K562 (cell line): ENCODE measurements at regions not wholly inside any gene's neighbourhood (a gene's known extent, or its start where the extent isn't known, plus 50 kb on each side); places are given as distances from the start of the nearest gene placed in this dataset.

Experiments used
- CSDE1 ChIP-seq, 2 experiments: fragments of 450-650 bp; IDR thresholded peaks; 2 replicates each; pipeline ENCODE4 v1.6.1; 2016; ENCODE audit warnings: mild to moderate bottlenecking in 1 of 2
- CXXC5 ChIP-seq: fragments of 250-450 bp; sonication (Bioruptor Pico); IDR thresholded peaks from 2 replicates; pipeline ENCODE4 v1.8.0; 2022; ENCODE audit warnings: inconsistent platforms, mild to moderate bottlenecking, moderate library complexity
- DACH1 ChIP-seq: fragments of 450-650 bp; IDR thresholded peaks from 2 replicates; pipeline ENCODE4 v1.6.1; 2018; ENCODE audit not compliant: partially characterized antibody
- FOXK2 ChIP-seq, 2 experiments: fragments of 450-650 bp; IDR thresholded peaks in 1 of 2; conservative IDR thresholded peaks in 1 of 2; 2 replicates each; pipeline ENCODE4 v1.6.1; 2016; ENCODE audit warnings: low read depth in 2 of 2, mild to moderate bottlenecking in 1 of 2
- FUS ChIP-seq: fragments of 200-400 bp; formaldehyde crosslinking; optimal IDR thresholded peaks from 2 replicates; pipeline ENCODE3; 2017; ENCODE audit warnings: low read depth, low read length
- HDAC2 ChIP-seq: fragments of 450-650 bp; IDR thresholded peaks from 2 replicates; pipeline ENCODE4 v1.6.1; 2016; ENCODE audit warnings: mild to moderate bottlenecking
- HMGN3 ChIP-seq: IDR thresholded peaks from 2 replicates; pipeline ENCODE4 v1.6.1; 2011; ENCODE audit warnings: borderline replicate concordance, low read depth, mild to moderate bottlenecking, mixed read lengths, low read length; ENCODE audit not compliant: insufficient read length; ENCODE audit errors: extremely low read depth
- JUND ChIP-seq, 2 experiments: IDR thresholded peaks; 2 replicates in 1 of 2; 3 replicates in 1 of 2; pipeline ENCODE4 v1.6.1; 2011; ENCODE audit warnings: borderline replicate concordance in 2 of 2, low read depth in 2 of 2, low read length in 2 of 2, improper control_type of control experiment in 1 of 2, missing biosample characterization in 1 of 2, missing genetic modification characterization in 1 of 2, missing genetic modification reagents in 1 of 2
- KAT8 ChIP-seq: fragments of 450-650 bp; IDR thresholded peaks from 2 replicates; pipeline ENCODE4 v1.6.1; 2016; ENCODE audit warnings: low read depth, mild to moderate bottlenecking
- KLF13 ChIP-seq: fragments of 450-650 bp; IDR thresholded peaks from 2 replicates; pipeline ENCODE4 v1.6.1; 2016; ENCODE audit warnings: missing genetic modification characterization, low read depth, mild to moderate bottlenecking, missing compliant biosample characterization, moderate library complexity, borderline replicate concordance
- PCBP2 ChIP-seq: fragments of 200-400 bp; formaldehyde crosslinking; IDR thresholded peaks from 2 replicates; pipeline ENCODE4 v1.6.1; 2018; ENCODE audit warnings: low read length, low read depth, mild to moderate bottlenecking, moderate library complexity; ENCODE audit not compliant: poor library complexity, severe bottlenecking
- PPARD ChIP-seq: fragments of 250-450 bp; sonication (Bioruptor Pico); IDR thresholded peaks from 2 replicates; pipeline ENCODE4 v1.8.0; 2022; ENCODE audit warnings: inconsistent platforms, mild to moderate bottlenecking, moderate library complexity
- PTBP1 ChIP-seq: fragments of 200-400 bp; formaldehyde crosslinking; IDR thresholded peaks from 2 replicates; pipeline ENCODE4 v1.6.1; 2017; ENCODE audit warnings: low read depth, low read length
- RBM22 ChIP-seq: fragments of 200-400 bp; formaldehyde crosslinking; IDR thresholded peaks from 2 replicates; pipeline ENCODE4 v1.6.1; 2018; ENCODE audit warnings: low read length, low read depth; ENCODE audit not compliant: poor library complexity, severe bottlenecking
- RUNX1 ChIP-seq: sonication (generic); IDR thresholded peaks from 2 replicates; pipeline ENCODE4 v1.6.1; 2016; ENCODE audit warnings: antibody characterized with exemption, low read depth
- SRSF3 ChIP-seq: fragments of 200-400 bp; formaldehyde crosslinking; IDR thresholded peaks from 2 replicates; pipeline ENCODE4 v1.6.1; 2016; ENCODE audit warnings: mild to moderate bottlenecking, low read length, moderate library complexity; ENCODE audit not compliant: insufficient read depth
- STAT5A ChIP-seq: IDR thresholded peaks from 2 replicates; pipeline ENCODE4 v1.6.1; 2012; ENCODE audit warnings: low read length, inconsistent platforms, borderline replicate concordance
- TGIF2 ChIP-seq: sonication (generic); formaldehyde crosslinking; IDR thresholded peaks from 2 replicates; pipeline ENCODE4 v1.8.1; 2022; ENCODE audit warnings: mild to moderate bottlenecking, missing genetic modification reagents, moderate library complexity
- ZNF449 ChIP-seq: fragments of 250-450 bp; sonication (Bioruptor Pico); IDR thresholded peaks from 2 replicates; pipeline ENCODE4 v1.8.0; 2022; ENCODE audit warnings: moderate library complexity, mild to moderate bottlenecking, inconsistent platforms
- ZNF583 ChIP-seq: fragments of 250-450 bp; sonication (Bioruptor Pico); IDR thresholded peaks from 2 replicates; pipeline ENCODE4 v1.4.0; 2020
- TF ChIP-seq, protein P1 (sequence below): fragments of 200-800 bp; sonication (Bioruptor generic); IDR thresholded peaks from 2 replicates; pipeline ENCODE4 v1.6.1; 2016; ENCODE audit warnings: missing genetic modification characterization, missing compliant biosample characterization

GRCh38 chr2:64767670-64768468 is 114.2 kb upstream of the SERTAD2 start (continued):
- TF ChIP-seq ZNF449 (no peak), FUS (no peak), PCBP2 (no peak), CSDE1 (IDR thresholded peaks at IDR 0.05) (no peak), RBM22 (no peak), CXXC5 (CRISPR knock-in tag) (peak; percentile 82), FOXK2 (conservative IDR thresholded peaks at IDR 0.05 in 1 of 2, IDR thresholded peaks at IDR 0.05 in 1 of 2; ENCODE audit: low read depth in 2 of 2) (no peak), HMGN3 (peak; percentile 86), ZNF583 (CRISPR knock-in tag) (no peak), SRSF3 (no peak), RUNX1 (no peak), STAT5A (no peak), HDAC2 (no peak; the same call in 1 of the 2 replicates), PPARD (CRISPR knock-in tag) (no peak), KLF13 (tag) (no peak), TGIF2 (CRISPR knock-in tag) (no peak), JUND (IDR thresholded peaks at IDR 0.05; ENCODE audit: borderline replicate concordance, low read depth, low read length) (peak; percentile 92), JUND (tag; IDR thresholded peaks at IDR 0.05; ENCODE audit: borderline replicate concordance, low read depth, low read length) (peak; percentile 80; the same call in 2 of the 3 replicates), PTBP1 (no peak), DACH1 (no peak), KAT8 (no peak)
- TF ChIP-seq, protein P1, sequence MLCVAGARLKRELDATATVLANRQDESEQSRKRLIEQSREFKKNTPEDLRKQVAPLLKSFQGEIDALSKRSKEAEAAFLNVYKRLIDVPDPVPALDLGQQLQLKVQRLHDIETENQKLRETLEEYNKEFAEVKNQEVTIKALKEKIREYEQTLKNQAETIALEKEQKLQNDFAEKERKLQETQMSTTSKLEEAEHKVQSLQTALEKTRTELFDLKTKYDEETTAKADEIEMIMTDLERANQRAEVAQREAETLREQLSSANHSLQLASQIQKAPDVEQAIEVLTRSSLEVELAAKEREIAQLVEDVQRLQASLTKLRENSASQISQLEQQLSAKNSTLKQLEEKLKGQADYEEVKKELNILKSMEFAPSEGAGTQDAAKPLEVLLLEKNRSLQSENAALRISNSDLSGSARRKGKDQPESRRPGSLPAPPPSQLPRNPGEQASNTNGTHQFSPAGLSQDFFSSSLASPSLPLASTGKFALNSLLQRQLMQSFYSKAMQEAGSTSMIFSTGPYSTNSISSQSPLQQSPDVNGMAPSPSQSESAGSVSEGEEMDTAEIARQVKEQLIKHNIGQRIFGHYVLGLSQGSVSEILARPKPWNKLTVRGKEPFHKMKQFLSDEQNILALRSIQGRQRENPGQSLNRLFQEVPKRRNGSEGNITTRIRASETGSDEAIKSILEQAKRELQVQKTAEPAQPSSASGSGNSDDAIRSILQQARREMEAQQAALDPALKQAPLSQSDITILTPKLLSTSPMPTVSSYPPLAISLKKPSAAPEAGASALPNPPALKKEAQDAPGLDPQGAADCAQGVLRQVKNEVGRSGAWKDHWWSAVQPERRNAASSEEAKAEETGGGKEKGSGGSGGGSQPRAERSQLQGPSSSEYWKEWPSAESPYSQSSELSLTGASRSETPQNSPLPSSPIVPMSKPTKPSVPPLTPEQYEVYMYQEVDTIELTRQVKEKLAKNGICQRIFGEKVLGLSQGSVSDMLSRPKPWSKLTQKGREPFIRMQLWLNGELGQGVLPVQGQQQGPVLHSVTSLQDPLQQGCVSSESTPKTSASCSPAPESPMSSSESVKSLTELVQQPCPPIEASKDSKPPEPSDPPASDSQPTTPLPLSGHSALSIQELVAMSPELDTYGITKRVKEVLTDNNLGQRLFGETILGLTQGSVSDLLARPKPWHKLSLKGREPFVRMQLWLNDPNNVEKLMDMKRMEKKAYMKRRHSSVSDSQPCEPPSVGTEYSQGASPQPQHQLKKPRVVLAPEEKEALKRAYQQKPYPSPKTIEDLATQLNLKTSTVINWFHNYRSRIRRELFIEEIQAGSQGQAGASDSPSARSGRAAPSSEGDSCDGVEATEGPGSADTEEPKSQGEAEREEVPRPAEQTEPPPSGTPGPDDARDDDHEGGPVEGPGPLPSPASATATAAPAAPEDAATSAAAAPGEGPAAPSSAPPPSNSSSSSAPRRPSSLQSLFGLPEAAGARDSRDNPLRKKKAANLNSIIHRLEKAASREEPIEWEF (CRISPR knock-in tag), result no peak
